ENCODE measurements at regions not wholly inside any gene's neighbourhood (a gene's known extent, or its start where the extent isn't known, plus 50 kb on each side); places are given as distances from the start of the nearest gene placed in this dataset.

DNA sequence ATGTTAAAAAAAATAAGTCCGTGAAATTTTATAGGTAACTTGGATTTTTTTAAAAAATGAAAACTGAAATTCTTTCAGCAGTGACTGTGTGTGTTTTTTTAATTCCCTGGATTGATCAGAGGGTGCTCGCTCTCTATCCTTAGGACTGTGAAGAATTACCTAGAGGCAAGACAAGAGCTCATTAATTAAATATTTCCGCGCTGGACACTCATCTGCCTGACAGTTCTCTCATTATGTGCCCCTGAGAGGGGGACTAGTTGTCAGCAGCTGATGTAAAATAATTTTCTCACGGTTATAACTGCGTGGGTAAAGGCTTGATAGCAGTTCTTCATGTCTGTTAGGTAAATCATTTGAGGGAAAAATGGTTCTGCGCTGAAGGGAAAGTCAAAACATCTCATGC lies 101.3 kb downstream of the PTCSC3 start:
- H3K27me3 ChIP-seq (ENCODE audit: control insufficient read depth in 2 of 2, insufficient read depth in 2 of 2, low read length in 2 of 2): peaks cover 0 to 2% of the 10 kb centered on the region in 2 experiments
- no TSS peak for BruUV-seq (replicated peaks)
- no peak for TF ChIP-seq GATA2 (IDR thresholded peaks at IDR 0.05; ENCODE audit: insufficient read depth, insufficient read length, low read depth, low read length)
- no peak for TF ChIP-seq FOS (IDR thresholded peaks at IDR 0.05; ENCODE audit: borderline replicate concordance, insufficient read depth, low read length)
- TF ChIP-seq POLR2AphosphoS5 (IDR thresholded peaks at IDR 0.05; ENCODE audit: insufficient read depth, low read depth, low read length): no peak
- TF ChIP-seq, protein P1, sequence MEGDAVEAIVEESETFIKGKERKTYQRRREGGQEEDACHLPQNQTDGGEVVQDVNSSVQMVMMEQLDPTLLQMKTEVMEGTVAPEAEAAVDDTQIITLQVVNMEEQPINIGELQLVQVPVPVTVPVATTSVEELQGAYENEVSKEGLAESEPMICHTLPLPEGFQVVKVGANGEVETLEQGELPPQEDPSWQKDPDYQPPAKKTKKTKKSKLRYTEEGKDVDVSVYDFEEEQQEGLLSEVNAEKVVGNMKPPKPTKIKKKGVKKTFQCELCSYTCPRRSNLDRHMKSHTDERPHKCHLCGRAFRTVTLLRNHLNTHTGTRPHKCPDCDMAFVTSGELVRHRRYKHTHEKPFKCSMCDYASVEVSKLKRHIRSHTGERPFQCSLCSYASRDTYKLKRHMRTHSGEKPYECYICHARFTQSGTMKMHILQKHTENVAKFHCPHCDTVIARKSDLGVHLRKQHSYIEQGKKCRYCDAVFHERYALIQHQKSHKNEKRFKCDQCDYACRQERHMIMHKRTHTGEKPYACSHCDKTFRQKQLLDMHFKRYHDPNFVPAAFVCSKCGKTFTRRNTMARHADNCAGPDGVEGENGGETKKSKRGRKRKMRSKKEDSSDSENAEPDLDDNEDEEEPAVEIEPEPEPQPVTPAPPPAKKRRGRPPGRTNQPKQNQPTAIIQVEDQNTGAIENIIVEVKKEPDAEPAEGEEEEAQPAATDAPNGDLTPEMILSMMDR (IDR thresholded peaks at IDR 0.05; ENCODE audit: extremely low read depth in 1 of 2, insufficient read depth in 1 of 2, low read depth in 1 of 2, low read length in 2 of 2): no peak
- no peak for TF ChIP-seq MAX (IDR thresholded peaks at IDR 0.05; ENCODE audit: insufficient read depth, insufficient read length)
- no peak for TF ChIP-seq JUN (IDR thresholded peaks at IDR 0.05; ENCODE audit: borderline replicate concordance, insufficient read depth, insufficient read length, low read depth)
- TF ChIP-seq MYC (IDR thresholded peaks at IDR 0.05; ENCODE audit: low read depth, low read length): no peak
- TF ChIP-seq EZH2 (IDR thresholded peaks at IDR 0.05; ENCODE audit: borderline replicate concordance, low read depth, low read length, severe bottlenecking): no peak
- no peak for TF ChIP-seq POLR2A (IDR thresholded peaks at IDR 0.05; ENCODE audit: low read depth, low read length)
- DNase-seq (ENCODE audit: low read depth, low spot score) (no peak), FAIRE-seq (no peak)
- ChIA-PET POLR2A (no interaction called here), CTCF (interaction anchor here (0.5 kb wide), 1 partner anchor 530 kb away, joined by 3 read pairs; no protein-coding TSS in a partner anchor)
- H3K36me3 ChIP-seq (ENCODE audit: control insufficient read depth in 2 of 2, extremely low read depth in 1 of 2, insufficient read depth in 2 of 2, low read length in 2 of 2): no peaks in the 10 kb centered on the region
- H2AFZ ChIP-seq (ENCODE audit: low read depth, low read length): no peak overlapping the region
- H4K20me1 ChIP-seq (replicated peaks; ENCODE audit: control insufficient read depth, extremely low read depth, insufficient read depth, low read length): no peaks in the 10 kb centered on the region
- no peaks in the 10 kb centered on the region for H3K9me1 ChIP-seq (replicated peaks; ENCODE audit: control insufficient read depth, extremely low read depth, insufficient read depth, low read length)
- no peak overlapping the region for H3K4me2 ChIP-seq (ENCODE audit: insufficient read depth, low read length)
- no peak overlapping the region for H3K9ac ChIP-seq (replicated peaks; ENCODE audit: extremely low read depth, insufficient read depth, low read length)
- H3K4me1 ChIP-seq (ENCODE audit: control insufficient read depth, extremely low read depth, insufficient read depth, low read length): no peaks in the 10 kb centered on the region
- H3K4me3 ChIP-seq (replicated peaks in 1 of 3; ENCODE audit: insufficient read depth in 1 of 3, low read depth in 1 of 3, low read length in 3 of 3): no peak overlapping the region
- H3K27ac ChIP-seq (ENCODE audit: insufficient read depth, low read depth, low read length): no peak overlapping the region
- intact Hi-C loops (cut with micrococcal nuclease) (no loop called here), dilution Hi-C loops (cut with MboI; ENCODE audit: extremely low pct_ligation_motif_present, low sequenced_read_pairs) (no loop called here)
- H3K9me3 ChIP-seq (replicated peaks; ENCODE audit: control insufficient read depth, insufficient read depth, low read length): no peaks in the 10 kb centered on the region
- no peaks in the 10 kb centered on the region for H3K79me2 ChIP-seq (ENCODE audit: control insufficient read depth, insufficient read depth, low read length)

Measured in endothelial cell of umbilical vein (primary cell).